Stimulated activated CD8-positive, alpha-beta memory T cell treated with anti-CD3 and anti-CD28 coated beads, Interleukin-15, amount 100 ng/mL, for 48 hours (primary cell): ENCODE measurements at regions not wholly inside any gene's neighbourhood (a gene's known extent, or its start where the extent isn't known, plus 50 kb on each side); places are given as distances from the start of the nearest gene placed in this dataset.

Experiments
- DNase-seq, 2 donors: peaks; one replicate each; pipeline ENCODE4 v3.0.0-alpha.2; 2020; ENCODE audit warnings: low read depth in 2 of 2

DNA sequence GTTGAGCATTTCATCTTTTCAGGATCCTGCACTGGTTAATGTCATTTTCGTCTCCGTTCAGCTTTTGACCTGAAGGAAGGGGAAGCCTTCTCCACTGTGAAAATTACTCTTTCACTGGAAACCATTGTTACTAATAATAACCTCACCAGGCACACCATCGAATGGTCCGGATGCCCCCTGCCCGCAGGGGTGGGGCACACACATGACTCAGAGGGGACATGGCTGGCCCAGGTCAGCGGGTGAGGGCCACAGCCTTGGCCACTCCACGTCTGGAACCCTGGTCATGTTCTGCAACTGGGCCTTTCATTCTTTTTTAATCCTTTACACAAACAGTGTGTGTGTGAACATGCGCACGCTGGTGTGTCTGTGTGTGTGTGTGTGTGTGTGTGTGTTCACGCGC is 191.8 kb downstream of the BCOR start:
- DNase-seq, result no peak

DNA sequence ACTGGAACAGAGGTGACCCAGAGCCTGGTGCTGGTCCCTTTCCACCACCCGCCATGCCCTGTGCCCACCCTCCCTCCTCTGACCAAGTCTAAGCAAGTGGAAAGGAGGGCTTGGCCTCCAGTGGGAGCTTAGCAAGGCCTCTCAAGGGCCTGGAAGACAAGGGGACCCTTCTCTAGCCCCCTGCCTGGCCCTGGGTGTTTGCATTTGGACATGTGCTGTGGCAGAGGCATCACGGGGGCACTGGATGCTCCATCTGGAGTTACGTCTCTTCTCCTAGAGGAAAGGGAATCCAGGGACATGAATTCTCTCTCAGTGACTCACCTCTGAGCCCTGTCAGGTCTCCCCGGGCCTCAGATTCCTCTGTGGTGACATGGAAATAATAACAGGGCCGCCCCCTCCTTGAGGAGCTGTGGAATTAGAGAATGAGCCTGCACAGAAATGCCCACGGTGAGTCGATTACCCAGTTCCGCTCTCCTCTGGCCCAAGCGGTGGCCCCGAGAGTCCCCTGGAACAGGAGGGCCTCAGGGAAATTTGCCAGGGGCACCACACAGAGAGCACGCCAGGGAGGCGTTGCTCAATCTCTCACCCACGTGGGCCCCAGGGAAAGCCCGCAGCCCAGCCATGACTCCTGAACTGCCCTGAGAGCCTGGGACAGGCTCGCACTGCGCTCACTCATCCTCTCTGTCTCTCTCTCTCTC is 189.6 kb downstream of the BCOR start:
- peak in 1 of 2 donors; percentile 0 for DNase-seq

DNA sequence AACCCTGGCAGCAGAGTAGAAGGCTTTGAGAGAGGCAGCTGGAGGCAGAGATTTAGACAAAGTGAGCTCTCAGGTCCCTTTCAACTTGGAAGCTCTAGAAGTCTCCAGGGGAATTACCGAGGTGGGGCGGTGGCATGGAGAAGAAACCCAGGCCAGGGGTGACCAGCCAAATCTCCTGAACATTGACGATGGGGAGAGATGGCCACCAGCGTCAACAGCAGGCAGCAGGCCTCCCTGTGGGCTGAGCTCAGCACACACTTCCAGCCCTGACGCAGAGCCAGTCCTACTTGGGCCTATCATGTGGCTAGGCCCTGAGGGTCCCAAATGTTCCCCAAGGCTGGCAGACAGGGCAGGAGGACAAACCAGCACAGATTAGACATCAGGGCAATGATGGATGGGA is 187.8 kb downstream of the BCOR start:
- no peak for DNase-seq

DNA sequence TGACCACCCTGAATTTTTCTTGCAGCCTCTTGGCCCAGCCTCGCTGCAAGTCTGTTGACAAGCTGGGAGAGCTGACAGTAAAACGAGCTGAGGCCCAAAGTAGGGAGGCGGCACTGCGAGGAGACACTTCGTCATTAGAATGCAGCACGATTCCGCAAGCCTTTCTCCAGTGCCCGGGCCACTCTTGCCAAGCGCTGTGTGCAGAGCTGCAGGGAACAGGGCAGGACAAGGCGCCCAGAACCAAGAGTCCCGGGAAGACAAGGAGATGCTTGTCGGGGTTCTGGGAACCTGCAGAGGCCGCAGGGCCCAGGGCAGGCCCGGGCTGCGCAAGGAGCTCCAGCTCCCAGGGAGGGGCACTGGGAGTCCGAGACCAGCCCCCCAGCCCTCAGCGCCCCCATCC is 187.1 kb downstream of the BCOR start:
- no peak for DNase-seq

DNA sequence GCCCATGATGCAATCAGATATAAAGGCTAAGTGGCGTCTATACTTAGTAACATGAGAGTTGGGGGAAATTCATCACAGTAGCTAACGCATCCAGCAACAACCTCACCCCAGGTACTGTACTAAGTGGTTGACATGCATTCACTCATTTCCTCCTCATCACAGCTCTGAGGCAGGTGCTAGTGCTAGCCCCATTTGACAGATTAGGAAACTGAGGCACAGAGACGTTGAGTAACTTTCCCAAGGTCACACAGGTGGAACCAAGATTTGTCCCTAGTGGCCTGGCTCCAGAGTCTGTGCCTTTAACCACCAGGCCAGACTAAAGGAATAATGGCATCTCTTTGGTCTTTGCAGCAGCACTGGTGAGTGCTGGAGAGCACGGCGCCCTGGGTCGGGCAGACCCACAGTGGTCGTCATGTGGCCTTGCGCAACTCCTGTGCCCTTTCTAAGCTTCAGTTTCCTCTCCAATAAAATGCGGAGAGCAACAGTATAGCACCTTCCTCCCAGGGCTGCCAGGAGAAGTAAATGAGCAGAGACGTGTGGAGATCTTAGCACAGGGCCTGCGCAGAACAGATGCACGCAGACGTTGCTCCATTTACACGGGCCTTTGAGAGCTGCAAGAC is 186.4 kb downstream of the BCOR start:
- no peak for DNase-seq

DNA sequence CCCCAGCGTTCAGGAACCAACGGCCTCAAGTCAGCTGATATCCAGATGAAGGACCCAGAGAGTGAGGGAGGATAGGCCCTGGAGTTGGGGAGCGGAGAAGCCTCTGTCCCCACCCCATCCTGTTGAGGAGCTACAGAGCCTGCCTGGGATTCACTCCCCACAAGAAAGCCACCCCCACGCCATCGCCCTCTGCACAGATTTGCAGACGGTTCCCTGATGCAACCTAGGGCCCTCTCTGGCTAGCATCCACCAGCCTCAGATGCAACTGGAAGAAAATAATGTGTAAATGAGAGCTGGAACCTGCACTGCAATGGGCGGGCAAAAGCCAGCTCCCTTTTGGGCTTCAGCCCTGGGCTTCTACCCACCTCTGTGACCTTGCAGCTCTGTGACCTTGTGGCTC is 185.6 kb downstream of the BCOR start:
- no peak for DNase-seq

DNA sequence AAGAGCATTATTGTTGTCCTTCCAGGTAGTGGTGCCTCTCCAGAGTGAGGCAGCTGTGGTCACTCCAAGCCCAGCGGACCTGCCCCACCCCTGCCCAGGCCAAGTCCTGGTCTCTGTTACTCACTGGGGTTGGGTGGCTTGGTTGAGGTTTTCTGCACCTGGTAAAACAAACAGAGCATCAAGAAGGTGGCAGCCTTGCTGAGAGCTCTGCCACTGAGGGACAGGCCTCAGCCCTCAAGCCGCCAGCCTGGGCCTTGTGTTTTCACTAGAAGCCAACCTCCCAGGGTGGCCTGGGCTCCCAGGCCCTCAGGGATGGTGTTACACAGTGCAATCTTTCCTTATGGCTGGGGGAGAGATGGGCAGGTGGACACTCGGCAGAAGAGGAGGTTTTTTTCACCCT is 182.7 kb downstream of the BCOR start:
- no peak for DNase-seq

DNA sequence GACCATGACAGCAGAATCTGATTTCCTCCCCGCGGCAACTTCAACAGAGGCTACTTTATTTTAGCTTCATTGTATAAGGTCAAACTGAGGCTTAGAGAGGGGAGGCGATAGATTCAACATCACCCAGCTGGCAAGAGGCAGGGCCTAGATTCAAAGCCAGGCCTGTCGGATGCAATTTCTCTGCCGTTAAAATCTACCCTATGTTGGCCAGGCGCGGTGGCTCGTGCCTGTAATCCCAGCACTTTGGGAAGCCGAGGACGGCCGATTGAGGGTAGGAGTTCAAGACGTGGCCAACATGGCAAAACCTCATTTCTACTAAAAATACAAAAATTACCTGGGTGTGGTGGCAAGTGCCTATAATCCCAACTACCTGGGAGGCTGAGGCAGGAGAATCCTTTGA is 182.2 kb downstream of the BCOR start:
- DNase-seq, result no peak

DNA sequence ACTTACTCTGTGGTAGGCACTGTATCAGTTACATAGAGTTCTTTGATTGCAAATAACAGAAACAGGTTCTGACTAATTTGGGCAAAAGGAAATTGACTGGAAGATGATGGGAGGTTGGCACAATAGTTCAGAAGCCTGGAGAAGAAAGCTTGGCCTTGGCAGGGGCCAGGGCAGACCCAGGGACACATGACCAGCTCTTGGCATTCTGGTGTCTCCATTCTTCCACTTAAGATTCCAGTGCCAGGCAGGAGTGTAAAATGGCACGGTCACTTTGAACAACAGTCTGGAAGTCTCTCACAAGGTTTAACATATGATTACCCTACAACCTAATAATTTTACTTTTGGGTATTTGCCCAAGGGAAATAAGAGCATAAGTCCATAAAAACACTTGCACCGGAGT is 175.9 kb downstream of the BCOR start:
- no peak for DNase-seq

DNA sequence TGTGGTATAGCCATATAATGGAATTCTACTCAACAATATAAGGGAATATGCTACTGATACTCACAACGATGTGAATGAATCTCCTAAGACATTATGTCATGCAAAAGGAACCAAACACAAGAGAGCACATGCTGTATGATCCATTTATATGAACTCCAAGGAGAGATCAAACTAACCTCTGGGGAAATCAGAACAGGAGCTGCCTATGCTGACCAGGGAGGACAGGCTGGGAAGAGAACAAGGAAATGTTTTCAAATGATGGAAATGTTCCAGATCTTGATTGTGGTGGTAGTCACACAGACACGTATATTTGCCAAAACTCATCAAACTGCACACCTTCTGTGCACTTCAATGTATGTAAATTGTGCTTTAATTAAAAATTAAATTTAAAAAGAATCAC is 175.3 kb downstream of the BCOR start:
- DNase-seq, result no peak

DNA sequence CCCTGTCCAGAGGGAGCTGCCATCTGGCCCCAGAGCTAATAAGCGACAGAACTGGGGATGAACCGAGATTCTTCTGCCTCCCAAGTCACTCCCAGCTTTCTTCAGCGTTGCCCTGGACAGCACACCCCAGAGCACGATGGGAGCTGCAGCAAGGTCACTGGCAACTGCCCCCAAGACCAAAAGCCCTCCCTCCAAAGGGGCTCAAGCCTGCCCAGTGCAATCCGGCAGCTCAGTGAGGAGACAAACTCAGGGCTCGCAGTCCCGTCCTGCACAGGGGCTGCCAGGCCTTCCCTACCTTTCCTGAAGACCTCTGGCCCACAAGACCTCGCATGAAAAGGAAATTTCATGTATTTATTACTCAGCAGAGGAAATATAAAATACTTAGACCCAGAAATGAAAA is 174.8 kb downstream of the BCOR start:
- DNase-seq, result no peak

DNA sequence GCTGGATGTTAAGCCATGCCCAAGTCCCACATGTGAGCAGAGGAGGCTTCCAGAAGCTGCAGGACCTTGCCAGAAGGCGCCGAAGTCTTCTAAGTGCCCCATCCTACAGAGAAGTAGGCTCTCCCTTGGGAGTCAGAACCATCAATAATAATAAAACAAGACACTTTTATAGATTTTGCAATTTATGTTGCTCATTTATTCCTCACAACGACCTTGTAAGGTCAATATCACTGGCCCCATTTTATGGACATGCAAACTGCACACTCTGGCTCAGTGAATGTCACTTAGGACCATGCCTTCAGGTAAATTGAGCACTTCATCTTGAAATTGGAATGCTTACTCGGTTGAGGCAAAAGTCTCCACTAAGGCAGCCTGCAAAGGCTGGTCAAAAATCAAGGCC is 170.4 kb downstream of the BCOR start:
- DNase-seq, result no peak

DNA sequence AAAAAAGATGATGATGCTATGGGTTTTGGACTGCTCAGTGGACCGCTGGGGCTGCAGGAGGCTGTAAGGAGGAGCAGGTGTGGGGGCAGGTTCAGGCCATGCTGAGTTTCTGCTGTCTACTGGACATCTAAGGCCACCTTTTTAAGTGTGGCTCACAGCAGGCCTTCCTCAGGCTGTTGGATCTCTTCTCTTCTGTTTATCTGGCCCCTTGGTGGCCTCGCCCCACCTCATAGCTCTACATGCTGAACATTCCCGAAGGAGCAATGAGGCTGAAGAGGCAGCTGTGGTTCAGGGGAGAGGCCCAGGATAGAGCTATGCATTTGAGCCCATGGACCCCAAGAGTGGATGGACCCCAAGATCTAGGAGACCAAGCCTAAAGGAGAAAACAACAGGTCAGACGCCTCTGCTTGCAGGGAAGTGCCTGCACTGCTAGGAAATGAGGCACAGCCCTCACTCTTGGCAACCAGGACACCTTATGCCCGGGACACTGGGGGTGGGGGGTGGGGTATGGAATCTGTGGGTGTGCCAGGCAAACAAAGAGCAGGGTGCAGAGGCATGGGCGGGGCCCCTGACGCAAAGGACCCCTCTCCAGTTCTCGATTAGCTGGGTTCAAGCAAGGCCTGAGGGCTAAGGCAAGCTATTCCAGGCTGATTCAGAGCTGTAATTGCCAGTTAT is 168.9 kb downstream of the BCOR start:
- no peak for DNase-seq

DNA sequence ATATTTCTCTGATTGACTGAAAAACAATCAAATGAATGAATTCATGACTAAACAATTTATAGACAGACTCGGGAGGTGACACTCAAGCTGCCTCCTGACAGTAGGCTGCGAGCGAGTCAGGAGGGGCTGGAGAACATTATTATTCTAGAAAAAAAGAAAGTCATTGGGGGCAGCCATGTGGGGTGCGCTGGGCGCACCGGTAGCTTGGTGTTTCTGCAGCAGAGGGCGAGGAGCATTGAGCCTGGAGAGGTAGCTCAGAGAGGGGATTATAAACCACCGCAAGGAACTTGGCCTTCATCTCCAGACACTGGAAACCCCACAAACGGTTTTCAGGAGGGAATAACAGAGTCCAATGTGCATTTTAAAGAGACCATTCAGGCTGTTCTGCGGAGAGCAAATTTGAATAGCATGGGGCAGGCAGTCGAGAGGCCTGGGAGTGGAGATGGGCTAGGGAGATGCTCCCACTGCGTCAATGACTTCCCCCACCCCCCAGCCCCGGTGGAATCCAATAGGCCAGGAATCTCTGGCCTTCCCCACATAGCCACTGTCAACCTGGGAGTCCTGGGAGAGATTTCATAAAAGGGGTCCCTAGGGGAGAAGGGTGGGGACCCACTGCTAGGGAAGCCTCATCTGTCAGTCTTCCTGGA is 168.3 kb downstream of the BCOR start:
- no peak for DNase-seq

DNA sequence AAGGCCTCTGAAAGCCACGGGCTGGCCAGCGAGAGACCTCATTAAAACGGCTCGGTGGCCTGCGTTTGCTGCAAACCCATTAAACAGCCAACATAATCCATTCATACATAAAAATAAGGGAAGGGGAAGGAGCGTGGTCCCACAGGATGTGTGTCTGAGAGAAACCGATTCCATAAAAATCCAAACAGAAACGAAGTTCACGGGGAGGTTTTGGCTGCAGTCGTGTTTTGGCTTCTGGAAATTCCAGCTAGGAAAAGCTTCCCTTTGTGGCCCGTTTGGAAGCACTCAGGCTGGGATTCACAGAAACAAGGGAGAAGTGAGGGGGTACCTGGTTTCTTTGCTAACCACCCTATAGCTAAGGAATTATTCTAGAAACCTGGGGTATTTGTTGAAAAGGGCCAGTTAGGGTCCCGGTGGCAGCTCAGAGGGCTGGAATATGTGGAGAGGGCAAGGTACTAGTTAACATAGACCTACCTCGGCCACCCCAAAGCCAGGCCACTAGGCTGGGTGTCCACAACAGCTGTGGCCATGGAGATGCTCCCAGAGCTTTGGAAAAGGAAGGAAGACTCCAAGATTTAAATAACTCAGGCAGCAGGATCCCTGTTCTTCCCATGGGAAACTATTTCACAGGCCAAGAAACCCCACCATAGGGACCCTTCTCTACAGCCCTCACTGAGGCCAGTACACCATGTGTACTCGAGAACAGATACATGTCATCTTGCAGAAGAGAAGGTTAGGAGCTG is 166.8 kb downstream of the BCOR start:
- DNase-seq, result no peak

DNA sequence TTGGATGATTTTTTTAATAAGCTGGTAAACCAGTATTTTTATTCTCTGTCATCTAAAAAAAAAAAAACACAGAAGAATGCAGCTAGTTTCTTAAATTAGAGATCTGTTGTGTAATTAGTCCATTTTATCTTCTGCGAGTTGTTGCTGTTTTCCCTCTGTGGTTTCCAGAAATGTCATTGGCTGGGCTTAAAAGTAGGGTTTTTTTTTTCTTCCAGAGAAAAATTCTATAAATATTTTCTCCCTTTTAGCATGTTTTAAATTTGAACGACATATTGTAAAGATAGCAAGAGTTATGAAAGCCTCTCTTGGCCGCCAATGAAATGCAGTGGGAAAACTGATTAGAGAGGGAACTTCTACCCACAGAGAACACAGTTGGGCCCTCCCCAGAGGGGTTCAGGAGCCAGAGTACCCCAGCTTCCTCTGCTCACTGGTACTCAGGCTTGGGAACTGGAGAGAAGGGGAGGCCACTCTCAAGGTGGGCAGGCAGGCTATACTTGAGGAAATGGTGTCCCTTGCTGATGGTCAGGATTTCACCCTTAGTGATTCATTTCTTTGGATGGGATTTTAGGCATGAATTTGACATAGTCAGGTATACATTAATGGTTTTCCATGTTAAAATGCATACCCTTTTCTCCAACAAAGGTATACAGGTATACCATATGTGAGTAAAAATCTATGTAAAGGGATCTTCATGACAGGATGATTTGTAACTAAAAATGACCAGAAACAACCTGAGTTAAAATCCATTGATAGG is 166.1 kb downstream of the BCOR start:
- DNase-seq, result no peak

DNA sequence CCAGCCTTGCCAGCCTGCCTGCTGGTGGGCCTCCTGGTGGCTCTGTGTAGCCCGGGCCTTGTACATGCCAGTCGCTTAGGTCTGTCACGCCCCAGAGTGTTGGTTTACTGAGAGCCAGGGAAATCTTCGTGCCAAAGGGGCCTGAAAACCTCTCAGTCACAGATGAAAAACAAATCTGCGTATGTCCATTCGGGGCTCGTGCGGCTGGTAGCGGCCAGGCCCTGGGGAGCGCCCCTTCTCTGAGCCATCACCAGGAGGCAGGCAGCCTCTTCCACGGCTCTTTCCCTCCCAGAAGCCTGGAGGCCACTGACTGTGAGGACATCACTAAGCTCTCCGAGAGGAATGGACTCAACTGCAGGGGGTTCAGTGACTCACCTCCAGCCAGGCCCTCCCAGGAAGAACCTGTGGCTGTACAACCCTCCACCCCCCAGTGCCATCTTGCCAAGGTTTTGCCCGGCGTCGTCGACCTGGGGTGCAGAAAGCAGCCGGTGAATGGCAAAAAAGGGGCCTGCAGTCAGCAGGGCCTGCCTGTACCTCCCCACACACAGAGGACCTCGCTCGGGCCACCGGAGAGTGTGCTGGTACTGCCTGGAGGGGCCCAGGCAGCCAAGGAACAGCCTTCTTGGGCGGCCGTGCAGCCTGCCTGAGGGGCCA is 162.2 kb downstream of the BCOR start:
- no peak for DNase-seq

DNA sequence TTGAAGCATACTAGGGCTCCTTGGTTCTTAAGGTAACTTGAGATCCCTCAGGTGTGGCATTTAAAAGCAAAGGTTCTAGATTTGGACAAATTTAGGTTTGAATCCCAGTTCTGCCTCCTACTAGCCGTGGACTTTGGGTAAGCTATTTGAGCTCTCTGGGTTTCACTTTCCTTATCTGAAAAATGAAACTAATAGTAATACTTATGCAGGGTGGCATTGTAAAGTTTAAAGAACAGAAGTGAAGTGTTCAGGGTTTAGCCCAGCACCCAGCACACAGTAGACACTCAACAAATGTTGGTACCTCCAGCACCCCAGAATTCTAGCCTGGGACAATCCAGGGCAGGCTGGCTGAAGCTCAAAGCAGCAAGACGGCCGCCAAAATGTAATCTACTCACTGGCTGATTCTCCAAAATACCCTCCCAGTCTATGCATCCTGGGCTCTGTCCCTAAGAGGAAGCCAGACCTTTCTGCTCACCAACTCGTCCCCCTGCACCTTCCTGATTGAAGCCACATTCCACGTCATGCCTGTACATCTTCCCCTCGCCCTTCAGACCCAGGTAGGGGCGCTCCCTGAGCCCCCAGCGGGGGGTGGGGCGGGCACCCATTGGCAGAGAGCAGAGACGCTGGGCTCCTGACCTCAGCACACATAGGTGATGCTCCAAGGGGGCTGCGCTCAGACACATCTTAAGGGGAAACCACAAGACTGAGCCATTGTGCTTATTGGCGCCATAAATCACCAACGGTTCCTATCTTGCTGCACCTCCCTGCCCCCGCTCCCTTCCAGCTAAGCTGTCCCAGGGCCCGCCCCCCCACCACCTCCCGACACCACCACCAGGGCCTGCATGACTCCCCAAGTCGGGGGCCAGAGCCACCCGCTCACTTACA is 160.6 kb downstream of the BCOR start:
- no peak for DNase-seq

DNA sequence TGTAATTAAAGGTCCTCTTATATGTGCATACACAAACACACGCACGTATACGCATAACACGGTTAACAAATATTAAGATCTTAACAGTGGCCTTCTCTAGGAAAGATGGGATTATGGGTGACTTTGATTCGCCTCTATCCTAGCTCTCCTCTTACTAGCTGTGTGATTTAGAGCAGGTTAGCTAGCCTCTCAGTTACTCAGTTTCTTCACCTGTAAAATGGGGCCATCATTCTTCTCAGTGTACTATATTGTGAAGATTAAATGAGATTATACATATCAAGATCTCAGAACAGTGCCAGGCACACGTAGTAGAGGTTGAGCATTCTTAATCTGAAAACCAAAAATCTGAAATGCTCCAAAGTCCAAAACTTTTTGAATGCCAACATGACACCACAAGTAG is 159.3 kb downstream of the BCOR start:
- DNase-seq, result no peak

DNA sequence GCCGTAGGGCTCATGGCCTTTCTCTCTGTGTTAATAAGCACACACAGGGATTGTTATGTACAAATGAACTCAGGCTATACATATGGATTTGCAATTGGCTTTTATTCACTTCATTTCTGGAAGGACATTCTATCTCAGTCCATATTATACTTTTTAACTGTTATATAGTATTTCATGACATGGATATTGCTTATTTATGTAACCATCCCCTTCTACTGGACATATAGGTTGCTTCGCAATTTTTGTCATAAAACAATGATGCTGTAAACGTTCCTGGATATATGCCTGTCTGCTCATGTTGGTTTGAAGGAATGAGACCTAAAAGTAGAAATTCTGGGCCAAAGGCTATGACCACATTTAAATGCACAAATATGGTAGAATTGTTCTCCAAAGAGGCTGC is 158.1 kb downstream of the BCOR start:
- DNase-seq, result no peak
